Fibroblast of pulmonary artery (primary cell): ENCODE measurements at regions not wholly inside any gene's neighbourhood (a gene's known extent, or its start where the extent isn't known, plus 50 kb on each side); places are given as distances from the start of the nearest gene placed in this dataset.

Experiments
- DNase-seq: peaks from one replicate; pipeline ENCODE4 v3.0.0-alpha.2; 2010; ENCODE audit warnings: low read depth
- H3K4me3 ChIP-seq: replicated peaks from 2 replicates; pipeline ENCODE4 v1.5.1; 2011; ENCODE audit warnings: low read depth, mild to moderate bottlenecking, control low read depth, low read length, moderate library complexity
- CTCF ChIP-seq: IDR thresholded peaks from 2 replicates; pipeline ENCODE4 v1.5.1; 2011; ENCODE audit warnings: mild to moderate bottlenecking, control low read depth, low read length, inconsistent platforms; ENCODE audit errors: missing control alignments

- H3K4me3 ChIP-seq = no peak overlapping the region
- no peak for TF ChIP-seq CTCF
- DNase-seq = no peak
These were observed 343.8 kb downstream of the RBM26 start for GRCh38 chr13:79062291-79062690.

GRCh38 chr13:79060216-79060615, 345.8 kb downstream of the RBM26 start:
- TF ChIP-seq CTCF = no peak
- H3K4me3 ChIP-seq = no peak overlapping the region
- DNase-seq = no peak

GRCh38 chr13:79056706-79057105, 349.3 kb downstream of the RBM26 start:
- no peak overlapping the region for H3K4me3 ChIP-seq
- DNase-seq = no peak
- TF ChIP-seq CTCF = no peak

GRCh38 chr13:79051472-79051871, 354.6 kb downstream of the RBM26 start:
- H3K4me3 ChIP-seq = no peak overlapping the region
- no peak for TF ChIP-seq CTCF
- no peak for DNase-seq

- no peak for TF ChIP-seq CTCF
- H3K4me3 ChIP-seq = no peak overlapping the region
- no peak for DNase-seq
These were observed 361.6 kb downstream of the RBM26 start for GRCh38 chr13:79044415-79044814.

- no peak overlapping the region for H3K4me3 ChIP-seq
- no peak for DNase-seq
- no peak for TF ChIP-seq CTCF
These were observed 362.8 kb downstream of the RBM26 start for GRCh38 chr13:79043208-79043607.

- DNase-seq = no peak
- no peak overlapping the region for H3K4me3 ChIP-seq
- no peak for TF ChIP-seq CTCF
These were observed 368.9 kb downstream of the RBM26 start for GRCh38 chr13:79037197-79037596.
